LoVo (cell line): ENCODE measurements at regions not wholly inside any gene's neighbourhood (a gene's known extent, or its start where the extent isn't known, plus 50 kb on each side); places are given as distances from the start of the nearest gene placed in this dataset.

ENCODE experiments used
- DNase-seq: peaks from one replicate; pipeline ENCODE4 v3.0.0-alpha.2; 2016; ENCODE audit warnings: low spot score

DNA sequence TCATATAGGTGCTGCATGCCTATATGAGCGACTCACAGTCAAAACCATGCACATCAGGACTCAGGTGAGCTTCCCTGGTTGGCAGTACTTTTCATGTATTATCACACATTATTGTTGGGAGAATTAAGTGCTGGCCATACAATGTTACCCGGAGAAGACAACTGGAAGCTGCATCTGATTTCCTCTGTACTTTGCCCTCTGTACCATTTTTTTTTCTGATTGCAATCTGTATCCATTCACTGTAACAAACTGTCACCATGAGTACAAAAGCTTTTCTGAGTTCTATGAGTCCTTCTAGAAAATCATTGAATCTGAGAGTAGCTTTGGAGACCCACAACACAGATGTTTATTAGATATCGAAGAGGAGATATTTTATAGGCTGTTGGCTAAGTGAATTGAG lies 651.0 kb downstream of the NR2F1-AS1 start:
- no peak for DNase-seq

GRCh38 chr5:92927291-92927778 lies 653.7 kb downstream of the NR2F1-AS1 start:
- DNase-seq = no peak

DNA sequence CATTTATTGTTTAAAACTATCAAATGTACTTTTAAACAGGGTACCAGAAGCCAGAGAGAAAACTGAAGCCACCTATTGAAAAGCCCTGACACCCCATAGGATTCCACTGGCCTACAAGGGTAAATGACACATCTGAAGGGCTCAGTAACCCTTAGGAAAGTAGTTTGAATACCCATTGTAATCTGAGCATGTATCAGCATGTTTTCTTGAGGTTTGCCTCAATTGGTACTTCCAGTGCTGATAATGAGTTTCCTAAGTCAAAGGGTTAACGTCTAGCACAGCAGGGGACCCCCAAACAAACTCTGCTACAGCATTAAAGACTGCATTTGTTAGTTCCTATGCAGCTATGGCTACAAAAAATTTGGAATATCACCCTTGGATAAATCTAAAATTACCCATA lies 657.1 kb downstream of the NR2F1-AS1 start:
- no peak for DNase-seq

DNA sequence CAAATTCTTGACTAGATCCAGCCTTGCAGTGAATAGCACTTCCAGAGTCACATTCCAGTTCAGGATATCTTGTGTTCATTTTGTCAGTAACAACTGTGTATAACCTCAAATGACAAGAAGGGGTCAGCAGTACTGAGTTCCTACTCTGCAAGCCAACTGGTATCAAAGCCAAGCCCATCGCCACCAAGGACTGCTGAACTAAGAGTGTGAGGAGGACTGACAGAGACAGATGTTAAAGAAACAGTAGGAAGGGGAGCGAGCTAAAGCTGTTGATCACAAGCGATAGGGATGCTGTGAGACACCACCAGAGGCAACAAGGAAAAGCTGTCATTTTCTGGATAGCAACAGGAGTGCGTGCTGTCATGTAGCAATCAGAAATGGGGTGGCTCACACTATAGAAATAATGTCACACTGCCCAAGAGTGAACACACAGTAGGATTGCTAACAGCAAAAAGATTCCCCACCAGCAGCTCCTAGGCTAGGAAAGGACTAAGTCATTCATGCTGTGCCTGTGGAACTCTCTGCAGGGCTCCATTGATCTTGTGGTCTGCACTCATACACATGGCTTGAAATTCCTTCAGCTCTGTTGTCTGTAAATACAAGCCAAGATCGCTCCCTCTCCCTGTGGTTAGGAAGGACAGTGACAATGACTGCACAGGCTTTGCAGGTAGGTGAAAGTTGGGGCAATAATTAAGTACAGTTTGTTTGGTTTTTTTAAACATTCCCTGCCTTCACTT lies 658.6 kb downstream of the NR2F1-AS1 start:
- no peak for DNase-seq

DNA sequence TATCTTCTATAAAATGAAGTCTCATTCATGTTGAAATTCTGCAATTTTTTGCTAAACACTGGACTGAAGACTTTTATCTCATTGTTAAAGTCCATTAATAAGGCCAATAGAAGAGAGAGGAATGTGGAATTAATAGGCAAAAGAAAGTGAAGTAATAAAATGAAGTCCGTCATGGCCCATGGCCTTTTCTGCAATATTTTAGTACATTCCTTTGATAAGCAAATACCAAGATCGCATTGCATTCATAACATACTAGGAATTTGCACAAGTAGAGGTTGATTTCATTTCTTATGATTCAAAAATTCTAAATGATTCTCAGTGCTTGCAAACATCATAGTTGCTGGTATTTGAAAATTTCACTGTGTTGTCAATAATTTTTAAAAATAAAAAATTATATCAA lies 664.0 kb downstream of the NR2F1-AS1 start:
- no peak for DNase-seq

DNA sequence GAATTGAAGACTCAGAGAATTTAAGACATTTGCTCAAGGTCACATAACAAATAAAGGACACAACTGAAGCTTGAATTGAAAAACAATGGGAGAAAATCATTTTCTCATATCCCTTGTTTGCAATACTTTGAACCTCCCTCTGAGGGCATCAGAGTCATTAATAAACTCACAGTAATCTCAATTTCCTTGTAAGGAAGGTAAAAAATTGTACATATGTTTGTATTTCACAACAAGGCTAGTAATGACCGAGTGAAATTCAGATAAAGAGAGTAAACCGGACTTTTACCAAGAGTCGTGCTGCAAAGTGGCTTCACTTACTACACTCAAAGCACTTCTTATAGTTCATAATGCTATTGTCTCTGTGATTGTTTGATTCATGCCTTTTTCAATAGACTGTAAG lies 665.0 kb downstream of the NR2F1-AS1 start:
- DNase-seq = no peak

GRCh38 chr5:92912283-92912682 lies 668.7 kb downstream of the NR2F1-AS1 start:
- DNase-seq = no peak

DNA sequence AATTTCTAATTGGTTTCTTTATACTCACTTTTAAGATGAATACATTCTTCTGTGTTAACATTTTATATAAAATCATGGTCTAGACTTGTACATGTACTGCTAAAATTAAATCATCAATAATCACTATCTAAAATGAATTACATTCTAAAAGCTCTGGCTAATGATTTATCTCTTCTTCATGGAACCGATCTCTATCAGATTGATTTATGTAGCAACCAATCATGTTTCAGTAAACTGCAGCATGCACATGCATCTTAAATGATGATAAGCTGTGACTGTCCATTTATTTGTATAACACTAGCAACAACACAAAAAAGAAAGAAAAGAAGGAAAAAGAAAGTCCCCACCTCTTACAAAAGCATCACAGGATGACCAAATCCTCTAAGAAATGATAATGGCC lies 669.2 kb downstream of the NR2F1-AS1 start:
- no peak for DNase-seq

GRCh38 chr5:92911293-92911692 lies 669.7 kb downstream of the NR2F1-AS1 start:
- no peak for DNase-seq

GRCh38 chr5:92909602-92909962 lies 671.4 kb downstream of the NR2F1-AS1 start:
- no peak for DNase-seq

GRCh38 chr5:92908952-92909601 lies 671.9 kb downstream of the NR2F1-AS1 start:
- DNase-seq = no peak

- peak; percentile 19 for DNase-seq
Observed at GRCh38 chr5:92907938-92908606, 672.9 kb downstream of the NR2F1-AS1 start.

GRCh38 chr5:92906798-92907376 lies 674.1 kb downstream of the NR2F1-AS1 start:
- no peak for DNase-seq

DNA sequence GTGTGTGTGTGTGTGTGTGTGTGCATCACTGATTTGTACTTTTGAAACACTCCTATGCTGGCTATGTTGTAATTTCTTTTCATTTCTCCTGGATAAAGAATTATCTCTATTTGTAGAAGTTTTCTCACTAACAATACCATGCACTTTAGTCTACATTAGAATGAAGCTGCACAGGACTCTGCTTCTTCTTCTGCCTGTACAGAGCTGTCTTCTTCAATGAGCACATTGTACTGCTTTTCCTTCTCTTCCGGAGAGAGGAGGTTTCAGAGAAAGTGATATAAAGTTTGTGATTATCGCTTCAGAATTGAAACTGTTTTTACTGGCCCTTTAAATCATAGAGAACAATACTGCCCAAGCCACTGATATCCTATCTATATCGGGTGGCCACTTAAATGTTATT lies 677.0 kb downstream of the NR2F1-AS1 start:
- no peak for DNase-seq

DNA sequence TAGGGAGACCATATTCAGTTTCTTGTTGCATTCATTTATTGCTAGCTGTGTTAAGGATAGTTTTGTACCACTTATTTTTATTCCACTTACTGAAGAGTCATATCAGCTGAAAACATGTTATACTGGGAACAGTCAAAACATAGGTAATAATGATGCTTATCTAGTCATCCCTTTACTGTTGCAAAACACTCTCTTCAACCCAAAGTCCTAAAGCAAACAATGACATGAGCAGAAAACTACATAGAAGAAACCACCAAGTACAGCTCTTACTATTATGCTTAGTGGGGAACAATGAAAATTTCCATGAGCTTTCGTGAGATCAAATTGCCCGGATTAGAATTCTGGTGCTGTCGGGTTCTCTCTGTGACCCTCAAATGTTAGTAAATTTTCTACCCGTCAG lies 681.4 kb downstream of the NR2F1-AS1 start:
- no peak for DNase-seq

DNA sequence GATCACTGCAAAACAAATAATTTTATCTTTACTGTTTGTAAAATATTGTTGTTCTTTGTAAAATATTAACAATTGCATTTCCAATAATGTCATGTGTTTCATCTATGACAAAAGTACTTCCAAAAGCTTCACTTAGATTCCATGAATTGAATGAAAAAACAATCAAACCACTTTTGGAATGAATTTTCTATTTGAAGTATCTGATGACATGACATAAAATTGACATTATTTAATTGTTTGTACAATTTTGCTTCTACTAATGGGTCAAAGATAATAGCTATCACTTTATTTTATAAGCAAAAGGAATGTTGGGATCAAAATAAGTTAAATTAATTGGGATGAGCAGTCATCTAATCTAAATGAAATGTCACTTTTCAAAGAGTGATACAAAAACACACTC lies 684.3 kb downstream of the NR2F1-AS1 start:
- no peak for DNase-seq

DNA sequence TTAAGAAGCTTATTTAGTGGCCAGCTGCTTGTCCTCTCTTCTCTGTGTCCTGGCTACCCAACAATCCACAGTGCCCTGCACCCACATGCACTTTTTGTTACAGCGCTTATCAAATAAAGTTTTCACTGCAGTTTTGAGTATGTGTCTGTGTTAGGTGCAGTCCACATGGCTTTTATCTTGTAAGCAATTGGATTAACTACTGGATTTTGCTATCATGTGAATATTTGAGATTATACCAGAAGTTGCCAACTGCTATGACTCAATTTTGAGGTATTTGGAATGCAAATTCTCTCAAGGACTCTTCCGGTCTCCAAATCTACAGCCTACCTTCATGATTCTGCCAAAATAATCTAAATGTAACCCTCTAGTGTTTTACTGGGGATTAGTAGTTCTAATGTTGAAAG lies 690.2 kb downstream of the NR2F1-AS1 start:
- no peak for DNase-seq

- no peak for DNase-seq
Observed at GRCh38 chr5:92889140-92889539, 691.9 kb downstream of the NR2F1-AS1 start.

DNA sequence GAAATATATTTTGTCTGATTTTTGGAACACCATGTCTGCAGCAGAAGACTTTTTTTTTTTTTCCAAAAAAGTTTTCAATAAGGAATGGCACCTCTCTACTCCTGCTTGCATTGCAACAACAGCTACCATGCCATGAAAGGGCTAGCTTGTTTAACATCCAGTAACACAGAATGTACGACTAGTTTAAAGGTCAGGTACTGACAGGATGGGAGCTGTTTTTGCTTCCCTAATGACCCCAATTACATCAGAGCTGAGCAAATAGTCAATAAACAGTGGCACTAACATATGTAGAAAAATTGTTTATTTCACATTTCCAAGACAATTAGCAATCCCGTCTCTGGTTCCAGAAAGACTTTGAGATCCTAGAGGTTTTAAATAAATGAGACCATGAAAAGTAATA lies 693.8 kb downstream of the NR2F1-AS1 start:
- no peak for DNase-seq

DNA sequence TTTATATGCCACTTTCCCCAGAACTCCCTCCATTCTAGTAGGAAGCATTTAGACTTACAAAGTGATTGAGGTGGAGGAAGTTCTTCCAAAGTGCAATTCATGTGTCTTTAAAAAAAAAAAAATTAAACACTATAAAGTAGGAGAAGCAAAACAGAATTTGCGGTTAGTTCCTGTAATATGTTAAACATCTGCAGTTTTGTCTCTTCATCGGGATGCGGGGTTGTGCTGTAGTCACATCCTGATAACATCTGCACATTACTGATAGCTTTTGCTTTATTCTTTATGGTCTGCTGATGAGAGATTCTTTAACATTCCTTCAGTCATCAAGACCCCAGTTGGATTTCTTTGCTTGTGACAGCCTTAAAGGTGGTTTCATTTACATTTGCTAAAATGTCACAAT lies 694.3 kb downstream of the NR2F1-AS1 start:
- no peak for DNase-seq

GRCh38 chr5:92885950-92886349 lies 695.1 kb downstream of the NR2F1-AS1 start:
- DNase-seq = no peak

DNA sequence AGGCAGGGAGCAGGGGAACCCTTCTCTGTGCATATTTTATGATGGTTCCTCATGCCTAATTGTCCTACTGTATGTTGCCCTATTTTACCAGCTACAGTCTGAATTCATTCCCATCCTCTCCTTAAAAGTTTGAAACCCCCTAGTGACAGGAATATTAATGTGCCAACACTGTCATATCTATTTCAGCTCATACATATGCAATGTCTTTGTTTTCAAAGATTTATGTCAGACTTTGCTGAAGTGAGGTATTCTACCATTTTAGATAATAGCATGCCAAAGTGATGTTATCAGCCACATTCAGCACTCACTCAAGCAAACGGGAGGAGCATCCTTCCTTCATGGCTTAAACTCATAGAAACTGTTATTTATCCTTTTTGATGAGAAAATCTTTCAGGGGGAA lies 696.5 kb downstream of the NR2F1-AS1 start:
- DNase-seq = no peak
